WTC11 (cell line): ENCODE measurements at regions not wholly inside any gene's neighbourhood (a gene's known extent, or its start where the extent isn't known, plus 50 kb on each side); places are given as distances from the start of the nearest gene placed in this dataset.

Experiments
- TEAD4 ChIP-seq: sonication (generic); formaldehyde crosslinking; IDR thresholded peaks from 2 replicates; pipeline ENCODE4 v1.8.0; 2022; ENCODE audit warnings: mild to moderate bottlenecking, missing genetic modification reagents
- TF ChIP-seq, protein P1 (sequence below): sonication (generic); formaldehyde crosslinking; IDR thresholded peaks from 2 replicates; pipeline ENCODE4 v1.8.1; 2023; ENCODE audit warnings: mild to moderate bottlenecking, missing genetic modification reagents, moderate library complexity
- TF ChIP-seq, protein P2 (sequence below): sonication (generic); formaldehyde crosslinking; IDR thresholded peaks from 2 replicates; pipeline ENCODE4 v1.8.0; 2022; ENCODE audit warnings: mild to moderate bottlenecking, missing genetic modification reagents
- TF ChIP-seq, protein P3 (sequence below): fragments of 200-600 bp; IDR thresholded peaks from 2 replicates; pipeline ENCODE4 v1.8.0; 2022; ENCODE audit warnings: antibody characterized with exemption

DNA sequence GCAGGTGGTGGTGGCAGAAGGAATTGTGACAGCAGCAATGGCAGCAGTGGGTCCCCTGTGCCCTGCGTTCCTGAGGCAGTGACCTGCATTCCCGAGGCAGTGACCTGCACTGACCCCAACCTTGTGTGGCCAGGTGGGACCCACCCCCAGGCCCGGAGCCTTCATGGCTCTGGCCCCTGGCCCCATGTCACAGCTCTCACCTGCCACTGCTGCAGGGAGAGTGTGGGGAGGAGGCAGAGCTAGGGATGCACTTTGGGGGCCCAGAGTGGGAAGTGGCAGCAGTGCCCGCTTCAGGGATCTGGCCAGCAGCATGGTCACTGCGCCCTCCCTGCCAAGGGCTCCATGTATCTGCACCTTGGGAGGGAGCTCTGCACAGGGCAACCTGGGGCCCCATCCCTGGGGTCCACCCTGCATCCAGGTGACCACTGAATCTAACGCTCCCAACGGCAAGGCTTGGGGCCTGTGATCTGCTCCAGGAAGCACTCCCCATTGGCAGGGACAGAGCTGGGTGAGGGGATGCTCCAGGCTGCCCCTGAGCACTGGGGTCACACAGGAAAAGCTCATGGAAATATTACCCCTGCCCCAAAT lies 618.6 kb downstream of the RWDD3 start:
- TF ChIP-seq, protein P1, sequence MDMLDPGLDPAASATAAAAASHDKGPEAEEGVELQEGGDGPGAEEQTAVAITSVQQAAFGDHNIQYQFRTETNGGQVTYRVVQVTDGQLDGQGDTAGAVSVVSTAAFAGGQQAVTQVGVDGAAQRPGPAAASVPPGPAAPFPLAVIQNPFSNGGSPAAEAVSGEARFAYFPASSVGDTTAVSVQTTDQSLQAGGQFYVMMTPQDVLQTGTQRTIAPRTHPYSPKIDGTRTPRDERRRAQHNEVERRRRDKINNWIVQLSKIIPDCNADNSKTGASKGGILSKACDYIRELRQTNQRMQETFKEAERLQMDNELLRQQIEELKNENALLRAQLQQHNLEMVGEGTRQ (CRISPR knock-in tag), result no peak
- TF ChIP-seq, protein P2, sequence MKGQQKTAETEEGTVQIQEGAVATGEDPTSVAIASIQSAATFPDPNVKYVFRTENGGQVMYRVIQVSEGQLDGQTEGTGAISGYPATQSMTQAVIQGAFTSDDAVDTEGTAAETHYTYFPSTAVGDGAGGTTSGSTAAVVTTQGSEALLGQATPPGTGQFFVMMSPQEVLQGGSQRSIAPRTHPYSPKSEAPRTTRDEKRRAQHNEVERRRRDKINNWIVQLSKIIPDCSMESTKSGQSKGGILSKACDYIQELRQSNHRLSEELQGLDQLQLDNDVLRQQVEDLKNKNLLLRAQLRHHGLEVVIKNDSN (CRISPR knock-in tag), result no peak
- TF ChIP-seq, protein P3, sequence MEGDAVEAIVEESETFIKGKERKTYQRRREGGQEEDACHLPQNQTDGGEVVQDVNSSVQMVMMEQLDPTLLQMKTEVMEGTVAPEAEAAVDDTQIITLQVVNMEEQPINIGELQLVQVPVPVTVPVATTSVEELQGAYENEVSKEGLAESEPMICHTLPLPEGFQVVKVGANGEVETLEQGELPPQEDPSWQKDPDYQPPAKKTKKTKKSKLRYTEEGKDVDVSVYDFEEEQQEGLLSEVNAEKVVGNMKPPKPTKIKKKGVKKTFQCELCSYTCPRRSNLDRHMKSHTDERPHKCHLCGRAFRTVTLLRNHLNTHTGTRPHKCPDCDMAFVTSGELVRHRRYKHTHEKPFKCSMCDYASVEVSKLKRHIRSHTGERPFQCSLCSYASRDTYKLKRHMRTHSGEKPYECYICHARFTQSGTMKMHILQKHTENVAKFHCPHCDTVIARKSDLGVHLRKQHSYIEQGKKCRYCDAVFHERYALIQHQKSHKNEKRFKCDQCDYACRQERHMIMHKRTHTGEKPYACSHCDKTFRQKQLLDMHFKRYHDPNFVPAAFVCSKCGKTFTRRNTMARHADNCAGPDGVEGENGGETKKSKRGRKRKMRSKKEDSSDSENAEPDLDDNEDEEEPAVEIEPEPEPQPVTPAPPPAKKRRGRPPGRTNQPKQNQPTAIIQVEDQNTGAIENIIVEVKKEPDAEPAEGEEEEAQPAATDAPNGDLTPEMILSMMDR, result no peak
- no peak for TF ChIP-seq TEAD4
